ENCODE measurements at regions not wholly inside any gene's neighbourhood (a gene's known extent, or its start where the extent isn't known, plus 50 kb on each side); places are given as distances from the start of the nearest gene placed in this dataset.

DNA sequence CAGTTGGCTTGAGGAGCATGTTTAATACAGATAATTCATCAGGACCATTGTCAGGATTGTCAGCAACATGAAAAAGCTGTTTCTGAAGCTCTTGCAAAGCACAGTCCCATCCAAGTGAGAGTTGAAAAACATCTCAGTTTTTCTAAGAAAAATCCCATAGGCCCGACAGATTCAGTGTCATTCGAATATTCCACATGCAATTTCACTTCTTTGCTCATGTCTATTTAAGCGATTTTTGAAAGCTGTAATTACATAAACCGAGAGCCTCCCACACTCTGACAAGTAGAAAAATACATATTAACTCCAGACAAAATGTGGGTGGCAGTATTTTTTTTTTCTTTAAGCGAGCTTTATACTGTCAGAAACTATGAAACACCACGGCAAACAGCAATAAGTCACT lies 134.7 kb upstream of the GALNT5 start:
- TF ChIP-seq EZH2 (IDR thresholded peaks at IDR 0.05) (no peak), POLR2AphosphoS5 (IDR thresholded peaks at IDR 0.05; ENCODE audit: borderline replicate concordance, low read depth, low read length) (no peak), FOXP2 (optimal IDR thresholded peaks at IDR 0.05; ENCODE audit: control extremely low read depth, extremely low read length, insufficient read depth) (no peak)

All from SK-N-MC (cell line).